SU-DHL-6 (cell line): ENCODE measurements at regions not wholly inside any gene's neighbourhood (a gene's known extent, or its start where the extent isn't known, plus 50 kb on each side); places are given as distances from the start of the nearest gene placed in this dataset.

Experiments used
- CTCF ChIP-seq: fragments of 200-600 bp; sonication (generic); IDR thresholded peaks from one replicate; pipeline ENCODE4 v1.5.1; 2017; ENCODE audit warnings: antibody characterized with exemption, mild to moderate bottlenecking, low read length, moderate library complexity; ENCODE audit not compliant: insufficient read depth, poor library complexity, severe bottlenecking
- EZH2phosphoT487 ChIP-seq: fragments of 200-600 bp; sonication (generic), shearing (Covaris generic); conservative IDR thresholded peaks from 2 replicates; pipeline ENCODE4 v1.6.1; 2018; ENCODE audit warnings: mild to moderate bottlenecking, antibody characterized with exemption, low read length, moderate library complexity, mixed read lengths

DNA sequence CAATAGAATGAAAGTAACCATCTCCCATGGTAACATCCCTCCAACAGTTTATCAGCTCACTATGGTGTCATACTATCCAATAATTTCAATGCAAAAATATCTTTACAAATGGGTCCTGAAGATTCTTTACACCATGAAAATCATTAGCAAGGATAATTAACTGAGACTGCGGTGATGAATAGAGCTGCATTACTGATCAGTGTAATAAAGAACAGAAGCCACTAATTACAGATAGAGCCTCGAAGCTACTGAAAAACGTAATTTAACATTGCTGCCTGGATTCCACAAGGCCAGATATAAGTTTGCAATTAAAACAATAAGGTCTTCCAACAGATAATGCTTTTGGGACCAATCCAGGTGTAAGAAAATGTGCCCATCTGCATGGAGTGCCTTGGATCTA lies 1245.8 kb upstream of the SLC39A10 start:
- TF ChIP-seq CTCF (no peak), EZH2phosphoT487 (no peak)
